Neural progenitor cell (in vitro differentiated cells): ENCODE measurements at regions not wholly inside any gene's neighbourhood (a gene's known extent, or its start where the extent isn't known, plus 50 kb on each side); places are given as distances from the start of the nearest gene placed in this dataset.

Experiments
- EZH2 ChIP-seq: fragments of 200-600 bp; sonication (generic); IDR thresholded peaks from 2 replicates; pipeline ENCODE4 v1.6.1; 2017; ENCODE audit warnings: antibody characterized with exemption, mild to moderate bottlenecking, moderate library complexity
- TF ChIP-seq, protein P1 (sequence below): fragments of 200-600 bp; sonication (generic); IDR thresholded peaks from 2 replicates; pipeline ENCODE4 v1.5.1; 2017; ENCODE audit warnings: antibody characterized with exemption, mild to moderate bottlenecking

DNA sequence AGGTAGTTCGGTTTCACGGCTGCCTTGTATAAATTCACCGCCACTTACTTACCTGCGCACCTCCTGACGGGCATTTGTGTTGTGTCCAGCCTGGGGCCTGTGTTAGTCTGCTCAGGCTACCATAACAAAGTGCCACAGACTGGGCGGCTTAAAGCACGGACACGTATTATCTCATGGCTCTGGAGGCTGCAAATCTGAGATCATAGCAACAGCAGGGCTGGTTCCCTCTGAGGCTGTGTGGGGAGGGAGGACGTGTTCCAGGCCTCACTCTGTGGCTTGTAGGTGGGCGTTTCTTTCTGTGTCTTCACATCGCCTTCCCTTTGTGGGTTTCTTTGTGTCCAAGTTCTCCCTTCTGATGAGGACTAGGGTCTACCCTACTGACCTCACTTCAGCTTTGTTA, 93.5 kb upstream of the FZD10 start:
- TF ChIP-seq, protein P1, sequence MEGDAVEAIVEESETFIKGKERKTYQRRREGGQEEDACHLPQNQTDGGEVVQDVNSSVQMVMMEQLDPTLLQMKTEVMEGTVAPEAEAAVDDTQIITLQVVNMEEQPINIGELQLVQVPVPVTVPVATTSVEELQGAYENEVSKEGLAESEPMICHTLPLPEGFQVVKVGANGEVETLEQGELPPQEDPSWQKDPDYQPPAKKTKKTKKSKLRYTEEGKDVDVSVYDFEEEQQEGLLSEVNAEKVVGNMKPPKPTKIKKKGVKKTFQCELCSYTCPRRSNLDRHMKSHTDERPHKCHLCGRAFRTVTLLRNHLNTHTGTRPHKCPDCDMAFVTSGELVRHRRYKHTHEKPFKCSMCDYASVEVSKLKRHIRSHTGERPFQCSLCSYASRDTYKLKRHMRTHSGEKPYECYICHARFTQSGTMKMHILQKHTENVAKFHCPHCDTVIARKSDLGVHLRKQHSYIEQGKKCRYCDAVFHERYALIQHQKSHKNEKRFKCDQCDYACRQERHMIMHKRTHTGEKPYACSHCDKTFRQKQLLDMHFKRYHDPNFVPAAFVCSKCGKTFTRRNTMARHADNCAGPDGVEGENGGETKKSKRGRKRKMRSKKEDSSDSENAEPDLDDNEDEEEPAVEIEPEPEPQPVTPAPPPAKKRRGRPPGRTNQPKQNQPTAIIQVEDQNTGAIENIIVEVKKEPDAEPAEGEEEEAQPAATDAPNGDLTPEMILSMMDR = no peak
- no peak for TF ChIP-seq EZH2
